ENCODE measurements at regions not wholly inside any gene's neighbourhood (a gene's known extent, or its start where the extent isn't known, plus 50 kb on each side); places are given as distances from the start of the nearest gene placed in this dataset.

- no peak for TF ChIP-seq CTCF (IDR thresholded peaks at IDR 0.05; ENCODE audit: insufficient read depth, low read length)
- H3K4me3 ChIP-seq (ENCODE audit: low read depth, low read length) = no peak overlapping the region
- DNase-seq (ENCODE audit: low read depth) = no peak
These were observed 331.9 kb downstream of the MYCN start for GRCh38 chr2:16272038-16272788.

- no peak for DNase-seq (ENCODE audit: low read depth)
- no peak for TF ChIP-seq CTCF (IDR thresholded peaks at IDR 0.05; ENCODE audit: insufficient read depth, low read length)
- H3K4me3 ChIP-seq (ENCODE audit: low read depth, low read length) = no peak overlapping the region
These were observed 331.0 kb downstream of the MYCN start for GRCh38 chr2:16271231-16271896.

GRCh38 chr2:16270441-16270840 lies 330.1 kb downstream of the MYCN start:
- no peak for DNase-seq (ENCODE audit: low read depth)
- no peak overlapping the region for H3K4me3 ChIP-seq (ENCODE audit: low read depth, low read length)
- no peak for TF ChIP-seq CTCF (IDR thresholded peaks at IDR 0.05; ENCODE audit: insufficient read depth, low read length)

GRCh38 chr2:16268301-16269000 lies 328.1 kb downstream of the MYCN start:
- no peak for TF ChIP-seq CTCF (IDR thresholded peaks at IDR 0.05; ENCODE audit: insufficient read depth, low read length)

GRCh38 chr2:16266571-16266970 lies 326.2 kb downstream of the MYCN start:
- no peak overlapping the region for H3K4me3 ChIP-seq (ENCODE audit: low read depth, low read length)
- no peak for DNase-seq (ENCODE audit: low read depth)
- no peak for TF ChIP-seq CTCF (IDR thresholded peaks at IDR 0.05; ENCODE audit: insufficient read depth, low read length)

More at GRCh38 chr2:16268301-16269000, 328.1 kb downstream of the MYCN start:
- DNase-seq (ENCODE audit: low read depth) = no peak
- H3K4me3 ChIP-seq (ENCODE audit: low read depth, low read length) = no peak overlapping the region

GRCh38 chr2:16264931-16265540 lies 324.7 kb downstream of the MYCN start:
- no peak overlapping the region for H3K4me3 ChIP-seq (ENCODE audit: low read depth, low read length)
- no peak for DNase-seq (ENCODE audit: low read depth)
- TF ChIP-seq CTCF (IDR thresholded peaks at IDR 0.05; ENCODE audit: insufficient read depth, low read length) = no peak

Data from fibroblast of the aortic adventitia (primary cell).